Brain pericyte (primary cell): ENCODE measurements at regions not wholly inside any gene's neighbourhood (a gene's known extent, or its start where the extent isn't known, plus 50 kb on each side); places are given as distances from the start of the nearest gene placed in this dataset.

ENCODE experiments used
- DNase-seq: peaks from one replicate; pipeline ENCODE4 v3.0.0-alpha.2; 2012; ENCODE audit warnings: low read depth, low spot score

DNA sequence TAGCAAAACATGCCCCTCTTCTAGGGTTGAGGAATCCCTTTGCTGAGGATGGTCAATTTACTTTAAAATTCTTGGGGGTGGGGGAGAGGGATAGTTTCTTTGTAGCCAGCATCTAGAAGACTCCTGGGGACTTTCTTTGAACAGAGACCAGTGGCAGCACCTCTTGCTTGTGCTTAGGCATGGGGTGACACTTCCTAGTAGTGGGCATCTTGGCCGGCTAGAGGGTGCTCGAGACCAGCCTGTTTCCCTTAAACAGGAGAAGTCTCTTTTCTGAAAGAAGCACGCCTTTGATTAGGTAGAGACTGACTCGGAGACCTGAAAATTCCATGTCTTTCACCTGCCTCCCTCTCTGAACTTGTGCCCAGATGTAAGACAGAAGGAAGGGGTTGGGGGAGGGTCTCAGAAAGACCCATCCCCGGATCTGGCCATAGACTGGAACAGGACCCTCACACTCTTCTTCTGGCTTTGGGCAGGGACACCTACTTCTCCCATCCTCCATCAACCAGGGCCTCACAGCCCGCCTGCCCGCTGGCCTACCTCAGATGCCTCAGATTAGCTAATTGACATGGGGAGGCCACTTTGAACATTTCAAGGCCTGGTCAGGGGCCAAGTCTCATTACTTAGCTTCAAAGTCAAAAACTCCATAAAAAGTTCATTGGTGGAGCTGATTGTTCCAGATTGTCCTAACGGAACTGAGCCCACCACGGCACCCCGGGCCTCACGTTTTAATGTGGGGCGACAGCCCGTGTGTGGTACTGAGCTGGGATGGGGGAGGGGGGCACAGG is 172.2 kb downstream of the CDC5L start:
- no peak for DNase-seq

- DNase-seq: no peak
Measured at GRCh38 chr6:44560458-44561059, 173.1 kb downstream of the CDC5L start.

DNA sequence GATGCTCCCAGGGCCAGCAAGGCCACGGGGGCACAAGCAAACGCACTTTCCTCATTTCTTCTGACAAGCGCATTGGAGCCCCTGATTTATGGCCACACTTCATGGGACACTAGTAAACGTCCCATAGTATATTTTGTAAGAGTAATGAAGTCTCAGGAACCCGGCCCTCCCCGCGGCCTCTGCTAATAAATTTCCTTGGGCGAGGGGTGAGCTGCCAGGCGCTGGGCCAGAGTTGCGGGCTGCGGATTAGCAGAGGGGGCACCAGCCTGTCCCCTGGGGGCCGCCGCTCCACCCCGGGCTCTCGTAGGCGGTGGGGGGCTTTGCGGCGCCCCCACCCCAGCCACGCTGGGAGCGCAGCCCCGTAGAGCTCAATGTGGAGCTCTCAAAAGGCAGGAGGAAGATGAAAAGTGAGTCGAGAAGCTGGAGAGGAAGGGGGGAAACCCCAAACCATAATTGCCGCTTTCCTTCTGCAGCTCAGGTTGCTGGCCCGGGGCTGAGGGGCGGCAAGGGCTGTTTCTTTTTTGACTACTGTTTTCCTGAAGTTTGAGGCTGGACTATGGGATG is 173.6 kb downstream of the CDC5L start:
- no peak for DNase-seq

DNA sequence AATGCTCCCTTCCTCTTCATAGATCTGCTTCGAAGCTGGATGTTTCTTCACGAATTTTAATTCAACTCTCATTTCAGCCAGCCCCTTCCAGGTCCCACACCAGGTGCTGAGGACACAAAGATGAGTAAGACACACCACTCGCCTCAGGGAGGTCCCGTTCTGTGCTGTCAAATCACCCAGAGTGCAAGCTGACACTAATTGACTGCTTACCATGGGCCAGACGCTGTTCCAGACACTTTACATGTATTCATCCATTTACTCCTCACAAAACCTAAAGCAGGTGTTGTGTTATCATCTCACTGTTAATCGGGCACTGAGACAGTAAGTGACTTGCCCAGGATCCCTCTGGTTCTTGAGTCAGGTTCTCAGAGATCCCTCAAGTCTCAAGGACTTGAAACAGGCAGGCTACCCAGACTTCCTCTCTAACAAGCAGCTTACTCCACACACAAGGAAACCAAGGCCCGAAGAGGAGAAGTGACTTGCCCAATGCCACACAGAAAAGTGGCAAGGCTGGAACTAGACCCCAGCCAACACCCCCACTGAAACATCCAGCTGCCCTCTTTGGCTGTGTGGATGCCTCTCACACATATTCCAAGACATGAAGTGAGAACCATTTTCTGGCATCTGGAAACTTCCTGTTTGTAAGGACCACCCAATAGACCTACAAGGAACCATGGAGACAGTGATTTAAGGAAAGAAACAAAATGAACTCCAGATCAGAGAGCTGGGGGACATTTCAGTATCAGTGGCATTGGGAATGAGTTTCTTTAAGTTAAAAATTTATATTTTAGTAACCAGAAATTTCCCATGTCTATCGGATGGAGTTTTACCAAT is 174.5 kb downstream of the CDC5L start:
- no peak for DNase-seq

- no peak for DNase-seq
Measured at GRCh38 chr6:44563397-44563796, 175.9 kb downstream of the CDC5L start.

DNA sequence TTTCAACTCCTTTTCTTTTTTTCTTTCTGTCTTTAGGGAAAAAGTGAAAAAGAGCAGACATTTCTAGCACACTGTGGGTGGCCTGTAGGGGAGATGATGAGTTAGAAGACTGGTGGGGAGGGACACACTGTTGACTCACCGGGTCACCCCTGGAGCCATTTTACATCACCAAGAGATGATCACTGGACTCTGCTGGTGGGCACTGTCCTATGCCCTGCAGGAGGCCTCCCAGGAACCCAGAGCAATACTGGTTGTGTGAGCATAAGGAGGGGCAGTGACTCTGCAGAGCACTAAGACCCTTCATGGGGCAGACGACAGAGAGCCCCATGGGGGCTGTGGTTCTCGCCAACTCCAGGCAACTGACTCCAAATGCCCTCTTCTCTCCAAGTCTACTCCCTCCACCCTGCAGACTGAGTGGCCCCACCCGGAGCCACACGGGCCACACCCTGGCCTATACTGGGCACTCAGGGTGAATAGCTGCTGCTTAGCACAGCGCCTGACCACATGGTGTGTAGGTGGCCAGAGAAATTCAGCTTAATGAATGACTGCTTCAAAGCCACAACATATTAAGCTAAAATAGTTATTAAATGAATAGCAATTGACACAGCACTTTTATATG is 177.5 kb downstream of the CDC5L start:
- DNase-seq: no peak

DNA sequence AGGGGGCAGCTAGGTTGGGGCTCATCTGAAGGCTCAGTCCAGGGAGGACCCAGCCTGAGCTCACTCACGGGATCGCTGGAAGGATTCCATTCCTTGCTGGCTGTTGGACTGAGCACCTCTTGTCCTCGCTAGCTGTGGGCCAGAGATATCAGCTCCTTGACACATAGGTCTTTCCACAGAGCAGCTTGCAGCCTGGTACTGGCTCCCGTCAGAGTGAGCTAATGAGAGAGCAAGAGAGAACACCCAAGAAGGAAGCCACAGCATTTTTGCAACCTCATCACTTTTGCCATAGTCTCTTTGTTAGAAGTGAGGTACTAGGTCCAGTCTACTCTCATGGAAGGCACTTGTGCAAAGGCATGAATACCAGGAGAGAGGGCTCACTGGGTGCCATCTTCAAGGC is 179.9 kb downstream of the CDC5L start:
- no peak for DNase-seq

GRCh38 chr6:44569131-44569530 is 181.6 kb downstream of the CDC5L start:
- no peak for DNase-seq

DNA sequence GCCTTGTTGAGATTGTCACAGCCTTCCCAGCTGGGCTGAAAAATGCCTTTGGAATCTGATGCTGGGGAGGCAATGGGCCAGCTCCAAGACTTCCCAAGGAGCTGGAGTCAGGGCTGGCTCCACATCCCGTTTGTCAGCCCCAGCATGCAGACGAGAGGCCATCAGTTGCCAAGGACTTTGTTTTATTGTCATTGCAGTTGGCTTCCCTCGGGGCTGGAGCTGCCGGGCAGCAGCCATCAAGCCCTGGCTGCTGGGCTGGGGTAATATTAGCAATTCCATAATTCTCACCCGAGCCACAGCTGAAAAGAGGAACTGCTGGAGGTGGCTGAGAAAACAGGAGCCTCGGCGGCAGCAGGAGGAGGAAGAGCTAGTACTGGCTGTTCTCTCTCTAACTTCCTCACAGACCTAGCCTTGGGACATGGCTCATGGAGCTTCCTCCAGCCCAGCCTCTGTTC is 182.5 kb downstream of the CDC5L start:
- no peak for DNase-seq

GRCh38 chr6:44571510-44571909 is 184.0 kb downstream of the CDC5L start:
- DNase-seq: no peak

DNA sequence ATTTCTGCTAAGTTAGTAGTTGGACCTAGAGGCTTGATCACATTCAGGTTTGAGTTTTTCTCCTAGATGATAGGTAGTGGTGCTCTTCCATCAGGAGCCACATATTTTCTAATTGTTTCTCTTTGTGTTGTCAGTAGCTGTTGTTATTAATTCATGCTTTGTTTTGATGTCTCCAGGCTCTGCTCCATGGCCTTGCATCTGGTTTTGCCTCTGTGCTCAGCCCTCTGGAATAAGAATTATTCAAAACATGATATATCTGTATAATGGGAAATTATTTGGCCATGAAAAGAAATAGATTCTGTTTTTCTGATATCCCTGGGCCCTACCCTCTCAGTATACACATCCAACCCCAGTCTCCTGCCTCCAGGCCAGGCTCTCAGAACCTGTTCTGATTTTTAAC is 184.8 kb downstream of the CDC5L start:
- no peak for DNase-seq

GRCh38 chr6:44575644-44576043 is 188.1 kb downstream of the CDC5L start:
- no peak for DNase-seq

DNA sequence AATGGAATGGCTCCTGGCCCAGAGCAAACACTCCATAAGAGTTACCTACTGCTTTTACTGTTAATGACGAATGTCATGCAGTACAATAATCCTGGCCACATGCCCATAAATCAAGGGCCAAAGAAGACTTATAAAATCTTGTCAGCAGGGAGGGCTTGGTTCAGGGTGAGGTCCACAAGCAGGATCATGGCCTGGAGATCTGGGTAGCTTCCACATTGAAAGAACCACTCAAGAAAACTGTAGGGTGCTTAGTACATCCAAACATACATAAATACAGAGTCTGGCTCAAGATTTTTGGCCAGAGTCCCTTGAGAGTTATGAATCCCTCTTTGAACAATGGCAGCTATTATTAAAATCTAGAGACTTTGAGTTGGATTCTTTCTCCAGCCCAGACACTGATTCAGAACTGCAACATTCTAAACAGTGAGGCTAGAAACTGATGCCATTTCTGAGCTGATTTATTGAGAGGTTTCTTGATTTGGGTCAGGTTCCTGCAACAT is 188.7 kb downstream of the CDC5L start:
- DNase-seq: no peak

- no peak for DNase-seq
Measured at GRCh38 chr6:44580901-44581300, 193.4 kb downstream of the CDC5L start.

GRCh38 chr6:44582930-44583329 is 195.4 kb downstream of the CDC5L start:
- DNase-seq: no peak

- no peak for DNase-seq
Measured at GRCh38 chr6:44590471-44590870, 203.0 kb downstream of the CDC5L start.

GRCh38 chr6:44593539-44593944 is 206.0 kb downstream of the CDC5L start:
- DNase-seq: no peak

DNA sequence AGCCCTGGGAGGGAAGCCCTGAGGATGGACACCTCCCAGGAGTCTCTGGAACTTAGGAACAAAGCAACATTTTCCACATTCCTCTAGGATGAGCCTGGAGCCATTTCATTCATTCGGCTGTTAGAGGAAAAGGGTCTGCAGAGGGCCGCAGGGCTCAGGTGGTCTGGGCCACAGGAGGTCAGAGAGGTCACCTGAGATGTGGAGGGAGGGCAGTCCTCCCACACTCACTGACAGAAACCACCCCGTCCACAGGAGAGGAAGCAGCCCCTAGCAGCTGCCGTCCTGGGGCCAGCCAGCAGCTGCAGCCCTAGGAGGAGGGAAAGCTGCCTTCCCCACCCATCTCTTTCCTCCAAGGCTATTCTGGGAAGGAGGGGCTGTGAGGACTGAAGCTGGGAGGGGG is 207.0 kb downstream of the CDC5L start:
- DNase-seq: no peak

DNA sequence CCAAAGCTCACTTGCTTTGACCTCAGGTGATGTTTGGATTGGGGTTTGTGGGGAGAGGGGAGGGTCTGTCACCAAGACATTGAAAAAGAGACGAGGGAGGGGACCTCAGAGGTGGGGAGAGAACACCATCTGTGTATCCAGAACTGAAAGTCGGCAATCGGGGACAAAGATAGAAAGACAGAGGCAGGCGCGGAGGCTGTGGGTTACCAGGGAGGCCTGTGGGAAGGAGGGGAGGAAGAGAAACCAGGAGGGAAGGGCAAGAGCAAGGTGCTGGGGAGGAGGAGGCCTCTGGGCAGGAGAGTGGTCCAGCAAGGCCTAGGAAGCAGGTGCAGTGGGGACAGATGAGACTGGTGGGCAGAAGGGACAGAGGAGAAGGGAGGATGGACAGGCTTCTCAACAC is 211.2 kb downstream of the CDC5L start:
- DNase-seq: no peak

DNA sequence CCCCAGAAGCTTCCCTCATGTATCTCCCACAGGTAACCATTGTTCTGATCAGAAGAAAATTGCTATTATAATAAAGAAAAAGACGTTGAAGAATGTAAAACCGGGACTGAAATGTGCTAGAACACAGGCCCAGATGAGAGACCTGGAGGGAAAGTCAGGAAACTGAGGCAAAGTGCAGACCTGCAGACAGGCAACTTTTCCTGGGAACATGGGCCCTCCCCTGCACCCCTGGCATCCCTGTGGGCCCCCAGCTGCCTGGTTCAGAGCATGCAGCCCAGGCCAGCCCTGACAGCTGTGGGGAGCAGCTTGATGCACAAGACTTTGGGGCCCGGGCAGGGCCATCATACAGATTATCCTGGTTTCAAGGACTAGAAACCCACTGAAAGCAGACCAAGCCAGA is 212.2 kb downstream of the CDC5L start:
- DNase-seq: no peak

DNA sequence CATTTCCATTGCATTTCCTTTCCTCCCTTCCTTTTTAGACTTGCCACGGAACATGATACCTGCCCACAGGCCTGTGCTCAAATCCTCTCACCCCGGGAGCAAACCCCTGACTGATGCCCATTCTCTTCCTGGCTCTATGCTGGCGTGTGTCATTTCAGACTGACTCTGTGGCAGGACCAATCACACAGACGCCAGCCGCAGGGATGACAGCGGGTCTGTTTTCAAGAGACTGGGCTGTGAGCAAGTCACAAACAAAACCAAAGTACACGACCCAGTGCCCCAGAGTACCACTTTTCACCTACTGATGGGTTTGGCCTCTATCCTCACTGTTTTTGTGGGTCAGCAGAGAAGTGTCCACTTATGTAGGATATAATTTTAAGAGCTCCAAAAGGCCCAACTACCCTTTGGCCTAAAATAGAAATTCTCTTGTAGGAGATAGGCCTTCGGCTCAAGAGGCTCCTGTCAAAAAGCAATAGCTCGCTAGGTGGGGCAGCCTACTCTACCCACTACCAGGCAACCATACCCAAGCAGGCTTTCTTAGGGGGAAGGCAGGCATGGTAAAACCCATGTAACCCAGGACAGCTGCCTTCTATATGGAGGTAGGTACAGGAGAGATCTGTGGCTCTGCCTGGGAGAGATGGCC is 215.7 kb downstream of the CDC5L start:
- DNase-seq: no peak
